ENCODE measurements at regions not wholly inside any gene's neighbourhood (a gene's known extent, or its start where the extent isn't known, plus 50 kb on each side); places are given as distances from the start of the nearest gene placed in this dataset.

- TF ChIP-seq CTCF (IDR thresholded peaks at IDR 0.05) (no peak), POLR2A (IDR thresholded peaks at IDR 0.05) (no peak)
Measured at GRCh38 chr14:22390824-22391461, 198.1 kb downstream of the DAD1 start.
